DND-41 (cell line): ENCODE measurements at regions not wholly inside any gene's neighbourhood (a gene's known extent, or its start where the extent isn't known, plus 50 kb on each side); places are given as distances from the start of the nearest gene placed in this dataset.

Experiments
- EZH2 ChIP-seq: IDR thresholded peaks from 3 replicates; pipeline ENCODE4 v1.6.1; 2012; ENCODE audit warnings: borderline replicate concordance, low read depth, mild to moderate bottlenecking, moderate library complexity, low read length, inconsistent platforms; ENCODE audit not compliant: severe bottlenecking
- TF ChIP-seq, protein P1 (sequence below): IDR thresholded peaks from 2 replicates; pipeline ENCODE4 v1.5.1; 2012; ENCODE audit warnings: borderline replicate concordance, low read length, moderate library complexity, mild to moderate bottlenecking; ENCODE audit not compliant: poor library complexity, severe bottlenecking; ENCODE audit errors: extremely low read depth

DNA sequence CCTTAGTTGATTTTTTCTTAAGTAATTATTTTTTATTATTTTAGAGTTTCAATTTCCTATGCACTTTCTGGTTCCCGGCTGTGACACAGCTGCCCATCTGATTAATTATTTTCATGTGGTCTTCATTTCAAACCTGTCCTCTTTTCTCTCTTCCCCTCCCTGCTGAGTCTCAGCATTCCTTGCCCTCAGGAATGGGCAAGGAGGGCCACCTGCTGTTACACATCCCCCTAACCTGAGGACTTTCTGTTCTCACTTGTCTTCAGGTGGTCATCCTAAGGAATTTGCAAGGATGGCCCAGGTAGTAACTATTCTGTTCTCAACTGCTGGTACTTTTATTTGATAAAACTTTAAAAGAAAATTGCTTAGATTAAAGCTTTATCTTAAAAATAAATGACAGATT, 545.0 kb downstream of the OTOL1 start:
- no peak for TF ChIP-seq EZH2
- TF ChIP-seq, protein P1, sequence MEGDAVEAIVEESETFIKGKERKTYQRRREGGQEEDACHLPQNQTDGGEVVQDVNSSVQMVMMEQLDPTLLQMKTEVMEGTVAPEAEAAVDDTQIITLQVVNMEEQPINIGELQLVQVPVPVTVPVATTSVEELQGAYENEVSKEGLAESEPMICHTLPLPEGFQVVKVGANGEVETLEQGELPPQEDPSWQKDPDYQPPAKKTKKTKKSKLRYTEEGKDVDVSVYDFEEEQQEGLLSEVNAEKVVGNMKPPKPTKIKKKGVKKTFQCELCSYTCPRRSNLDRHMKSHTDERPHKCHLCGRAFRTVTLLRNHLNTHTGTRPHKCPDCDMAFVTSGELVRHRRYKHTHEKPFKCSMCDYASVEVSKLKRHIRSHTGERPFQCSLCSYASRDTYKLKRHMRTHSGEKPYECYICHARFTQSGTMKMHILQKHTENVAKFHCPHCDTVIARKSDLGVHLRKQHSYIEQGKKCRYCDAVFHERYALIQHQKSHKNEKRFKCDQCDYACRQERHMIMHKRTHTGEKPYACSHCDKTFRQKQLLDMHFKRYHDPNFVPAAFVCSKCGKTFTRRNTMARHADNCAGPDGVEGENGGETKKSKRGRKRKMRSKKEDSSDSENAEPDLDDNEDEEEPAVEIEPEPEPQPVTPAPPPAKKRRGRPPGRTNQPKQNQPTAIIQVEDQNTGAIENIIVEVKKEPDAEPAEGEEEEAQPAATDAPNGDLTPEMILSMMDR, result no peak
